ENCODE measurements at regions not wholly inside any gene's neighbourhood (a gene's known extent, or its start where the extent isn't known, plus 50 kb on each side); places are given as distances from the start of the nearest gene placed in this dataset.

GRCh38 chr5:118017536-118017935, 970.8 kb downstream of the DTWD2 start:
- TF ChIP-seq CTCF (IDR thresholded peaks at IDR 0.05; ENCODE audit: low read length) = no peak
- no peak for TF ChIP-seq EZH2phosphoT487 (IDR thresholded peaks at IDR 0.05; ENCODE audit: low read length)
- TF ChIP-seq EZH2 (optimal IDR thresholded peaks at IDR 0.05; ENCODE audit: low read depth, low read length) = no peak
